ENCODE measurements at regions not wholly inside any gene's neighbourhood (a gene's known extent, or its start where the extent isn't known, plus 50 kb on each side); places are given as distances from the start of the nearest gene placed in this dataset.

GRCh38 chr3:106806964-106807363, 570.3 kb upstream of the CCDC54 start:
- Mint-ChIP-seq H3K9me3 (ENCODE audit: unreplicated experiment) (no peaks in the 10 kb centered on the region), H3K27ac (ENCODE audit: low read depth, unreplicated experiment) (no peak overlapping the region), H3K4me1 (ENCODE audit: insufficient read depth, unreplicated experiment) (no peaks in the 10 kb centered on the region), H3K27me3 (ENCODE audit: insufficient read depth, unreplicated experiment) (no peaks in the 10 kb centered on the region), H3K36me3 (ENCODE audit: insufficient read depth, unreplicated experiment) (no peaks in the 10 kb centered on the region), H3K4me3 (ENCODE audit: unreplicated experiment) (no peak overlapping the region)
- CTCF ChIA-PET, result no interaction called here
- no peak for TF ChIP-seq CTCF (IDR thresholded peaks at IDR 0.05; ENCODE audit: unreplicated experiment)
- intact Hi-C loops (cut with micrococcal nuclease), result no loop called here
- DNase-seq (ENCODE audit: unreplicated experiment), result no peak
- POLR2A ChIA-PET, result no interaction called here
- no TSS peak for BruUV-seq (replicated peaks)

- POLR2A ChIA-PET, result interaction anchor here (1.2 kb wide), 1 partner anchor 9 kb away, joined by 3 read pairs; no protein-coding TSS in a partner anchor
- H3K36me3 Mint-ChIP-seq (ENCODE audit: insufficient read depth, unreplicated experiment), result no peaks in the 10 kb centered on the region
Measured at GRCh38 chr3:106809041-106809440, 568.2 kb upstream of the CCDC54 start.

GRCh38 chr3:106809623-106810299, 567.5 kb upstream of the CCDC54 start:
- DNase-seq (ENCODE audit: unreplicated experiment), result no peak
- TF ChIP-seq CTCF (IDR thresholded peaks at IDR 0.05; ENCODE audit: unreplicated experiment), result no peak
- Mint-ChIP-seq H3K4me3 (ENCODE audit: unreplicated experiment) (no peak overlapping the region), H3K36me3 (ENCODE audit: insufficient read depth, unreplicated experiment) (no peaks in the 10 kb centered on the region), H3K27me3 (ENCODE audit: insufficient read depth, unreplicated experiment) (no peaks in the 10 kb centered on the region), H3K27ac (ENCODE audit: low read depth, unreplicated experiment) (no peak overlapping the region), H3K9me3 (ENCODE audit: unreplicated experiment) (no peaks in the 10 kb centered on the region), H3K4me1 (ENCODE audit: insufficient read depth, unreplicated experiment) (no peaks in the 10 kb centered on the region)
- POLR2A ChIA-PET, result interaction anchor here (0.7 to 1.2 kb wide), 2 partner anchors 8 to 44 kb away, joined by 3 read pairs; no protein-coding TSS in a partner anchor
- intact Hi-C loops (cut with micrococcal nuclease), result no loop called here
- CTCF ChIA-PET, result no interaction called here
- BruUV-seq (replicated peaks), result no TSS peak

More at GRCh38 chr3:106809041-106809440, 568.2 kb upstream of the CCDC54 start:
- Mint-ChIP-seq H3K4me1 (ENCODE audit: insufficient read depth, unreplicated experiment) (no peaks in the 10 kb centered on the region), H3K9me3 (ENCODE audit: unreplicated experiment) (no peaks in the 10 kb centered on the region), H3K4me3 (ENCODE audit: unreplicated experiment) (no peak overlapping the region), H3K27ac (ENCODE audit: low read depth, unreplicated experiment) (no peak overlapping the region), H3K27me3 (ENCODE audit: insufficient read depth, unreplicated experiment) (no peaks in the 10 kb centered on the region)
- intact Hi-C loops (cut with micrococcal nuclease), result no loop called here
- DNase-seq (ENCODE audit: unreplicated experiment), result no peak
- CTCF ChIA-PET, result interaction anchor here (0.6 kb wide), 1 partner anchor 20 kb away, joined by 3 read pairs; no protein-coding TSS in a partner anchor
- no peak for TF ChIP-seq CTCF (IDR thresholded peaks at IDR 0.05; ENCODE audit: unreplicated experiment)
- no TSS peak for BruUV-seq (replicated peaks)

- ChIA-PET POLR2A (interaction anchor here (1.2 kb wide), 1 partner anchor 8 kb away, joined by 3 read pairs; no protein-coding TSS in a partner anchor), CTCF (interaction anchor here (0.7 kb wide), 1 partner anchor 254 kb away, joined by 3 read pairs; no protein-coding TSS in a partner anchor)
- Mint-ChIP-seq H3K27me3 (ENCODE audit: insufficient read depth, unreplicated experiment) (no peaks in the 10 kb centered on the region), H3K27ac (ENCODE audit: low read depth, unreplicated experiment) (no peak overlapping the region), H3K9me3 (ENCODE audit: unreplicated experiment) (no peaks in the 10 kb centered on the region), H3K4me3 (ENCODE audit: unreplicated experiment) (no peak overlapping the region), H3K36me3 (ENCODE audit: insufficient read depth, unreplicated experiment) (no peaks in the 10 kb centered on the region), H3K4me1 (ENCODE audit: insufficient read depth, unreplicated experiment) (no peaks in the 10 kb centered on the region)
- DNase-seq (ENCODE audit: unreplicated experiment), result no peak
- TF ChIP-seq CTCF (IDR thresholded peaks at IDR 0.05; ENCODE audit: unreplicated experiment), result no peak
- no TSS peak for BruUV-seq (replicated peaks)
- intact Hi-C loops (cut with micrococcal nuclease), result no loop called here
Measured at GRCh38 chr3:106810300-106810875, 566.9 kb upstream of the CCDC54 start.
